ENCODE measurements at regions not wholly inside any gene's neighbourhood (a gene's known extent, or its start where the extent isn't known, plus 50 kb on each side); places are given as distances from the start of the nearest gene placed in this dataset.

DNA sequence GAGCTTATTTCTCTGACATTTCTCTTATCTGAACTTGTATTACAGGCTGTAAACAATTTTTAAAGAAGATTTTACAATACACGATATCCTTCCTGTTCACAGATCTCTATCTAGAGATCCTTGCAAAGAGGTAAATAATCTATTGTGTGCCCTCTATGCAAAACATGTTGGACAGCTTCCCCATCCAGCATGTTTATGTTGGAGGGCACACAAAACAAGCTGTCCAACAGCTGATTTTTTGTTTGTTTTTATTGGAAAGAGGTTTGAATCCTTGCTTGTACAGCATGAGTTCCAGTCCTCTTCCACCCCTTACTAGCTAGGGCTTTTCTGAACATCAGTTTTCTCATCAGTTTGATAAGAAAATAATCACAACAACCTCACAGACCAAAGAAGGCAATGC lies 62.3 kb upstream of the SYNDIG1 start:
- CTCF ChIA-PET: no interaction called here

DNA sequence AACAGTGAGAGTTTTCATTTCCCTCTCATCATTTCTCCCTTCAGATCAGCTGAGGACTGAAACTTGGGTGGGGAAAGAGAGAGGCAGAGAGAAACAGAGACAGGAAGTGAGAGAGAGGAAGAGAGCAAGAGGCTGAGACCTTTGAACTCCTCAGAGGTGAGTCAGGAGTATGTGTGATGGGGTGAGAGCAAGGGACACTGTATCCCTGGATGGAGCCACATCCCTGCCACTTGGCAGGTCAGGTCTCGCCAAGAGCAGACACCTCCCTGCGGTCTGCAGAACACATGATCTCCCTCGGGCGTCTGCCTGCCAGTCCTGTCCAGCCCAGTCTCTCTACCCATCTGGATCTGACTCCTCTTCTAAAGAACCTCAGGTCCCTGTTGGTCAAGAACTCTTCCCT lies 62.7 kb upstream of the SYNDIG1 start:
- H3K9me3 ChIP-seq (ENCODE audit: control insufficient read depth, insufficient read depth, low read length): no peaks in the 10 kb centered on the region
- CTCF ChIA-PET: no interaction called here
- H3K27ac ChIP-seq (ENCODE audit: low read depth, low read length): no peak overlapping the region
- TF ChIP-seq, protein P1, sequence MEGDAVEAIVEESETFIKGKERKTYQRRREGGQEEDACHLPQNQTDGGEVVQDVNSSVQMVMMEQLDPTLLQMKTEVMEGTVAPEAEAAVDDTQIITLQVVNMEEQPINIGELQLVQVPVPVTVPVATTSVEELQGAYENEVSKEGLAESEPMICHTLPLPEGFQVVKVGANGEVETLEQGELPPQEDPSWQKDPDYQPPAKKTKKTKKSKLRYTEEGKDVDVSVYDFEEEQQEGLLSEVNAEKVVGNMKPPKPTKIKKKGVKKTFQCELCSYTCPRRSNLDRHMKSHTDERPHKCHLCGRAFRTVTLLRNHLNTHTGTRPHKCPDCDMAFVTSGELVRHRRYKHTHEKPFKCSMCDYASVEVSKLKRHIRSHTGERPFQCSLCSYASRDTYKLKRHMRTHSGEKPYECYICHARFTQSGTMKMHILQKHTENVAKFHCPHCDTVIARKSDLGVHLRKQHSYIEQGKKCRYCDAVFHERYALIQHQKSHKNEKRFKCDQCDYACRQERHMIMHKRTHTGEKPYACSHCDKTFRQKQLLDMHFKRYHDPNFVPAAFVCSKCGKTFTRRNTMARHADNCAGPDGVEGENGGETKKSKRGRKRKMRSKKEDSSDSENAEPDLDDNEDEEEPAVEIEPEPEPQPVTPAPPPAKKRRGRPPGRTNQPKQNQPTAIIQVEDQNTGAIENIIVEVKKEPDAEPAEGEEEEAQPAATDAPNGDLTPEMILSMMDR (IDR thresholded peaks at IDR 0.05; ENCODE audit: low read depth, low read length): no peak
- no peaks in the 10 kb centered on the region for H3K27me3 ChIP-seq (ENCODE audit: control insufficient read depth, insufficient read depth, low read length)
- no peak overlapping the region for H3K4me3 ChIP-seq (ENCODE audit: low read depth, low read length)
- POLR2A ChIA-PET: no interaction called here
- DNase-seq (ENCODE audit: low read depth, low spot score): no peak

More for the DNA sequence above, 62.3 kb upstream of the SYNDIG1 start:
- DNase-seq (ENCODE audit: low read depth, low spot score): no peak
- POLR2A ChIA-PET: no interaction called here
- Histone ChIP-seq H3K4me3 (ENCODE audit: low read depth, low read length) (no peak overlapping the region), H3K9me3 (ENCODE audit: control insufficient read depth, insufficient read depth, low read length) (no peaks in the 10 kb centered on the region), H3K27ac (ENCODE audit: low read depth, low read length) (no peak overlapping the region), H3K27me3 (ENCODE audit: control insufficient read depth, insufficient read depth, low read length) (no peaks in the 10 kb centered on the region)
- TF ChIP-seq, protein P1 (IDR thresholded peaks at IDR 0.05; ENCODE audit: low read depth, low read length): no peak

DNA sequence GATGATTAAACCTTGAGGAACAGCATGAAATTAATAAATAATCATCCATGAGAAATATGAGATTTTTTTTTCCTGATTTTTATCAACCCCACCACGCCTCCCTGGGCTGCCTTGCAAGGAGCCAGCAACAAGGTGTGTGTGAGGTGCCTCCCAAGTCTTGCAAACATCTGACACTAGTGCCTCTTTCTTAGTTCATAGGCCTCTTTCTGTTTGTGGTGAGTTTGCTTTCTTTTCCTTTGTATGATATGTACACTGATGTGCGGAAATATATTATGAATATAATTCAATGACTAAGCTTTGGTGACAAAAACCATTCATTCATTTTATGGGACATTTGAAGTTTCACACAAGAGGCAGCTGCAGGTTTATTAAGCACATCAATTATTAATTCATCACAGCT lies 63.2 kb upstream of the SYNDIG1 start:
- DNase-seq (ENCODE audit: low read depth, low spot score): no peak
- no peaks in the 10 kb centered on the region for H3K9me3 ChIP-seq (ENCODE audit: control insufficient read depth, insufficient read depth, low read length)
- ChIA-PET POLR2A (no interaction called here), CTCF (no interaction called here)
- no peaks in the 10 kb centered on the region for H3K27me3 ChIP-seq (ENCODE audit: control insufficient read depth, insufficient read depth, low read length)
- H3K4me3 ChIP-seq (ENCODE audit: low read depth, low read length): no peak overlapping the region
- H3K27ac ChIP-seq (ENCODE audit: low read depth, low read length): no peak overlapping the region
- TF ChIP-seq, protein P1 (IDR thresholded peaks at IDR 0.05; ENCODE audit: low read depth, low read length): no peak

DNA sequence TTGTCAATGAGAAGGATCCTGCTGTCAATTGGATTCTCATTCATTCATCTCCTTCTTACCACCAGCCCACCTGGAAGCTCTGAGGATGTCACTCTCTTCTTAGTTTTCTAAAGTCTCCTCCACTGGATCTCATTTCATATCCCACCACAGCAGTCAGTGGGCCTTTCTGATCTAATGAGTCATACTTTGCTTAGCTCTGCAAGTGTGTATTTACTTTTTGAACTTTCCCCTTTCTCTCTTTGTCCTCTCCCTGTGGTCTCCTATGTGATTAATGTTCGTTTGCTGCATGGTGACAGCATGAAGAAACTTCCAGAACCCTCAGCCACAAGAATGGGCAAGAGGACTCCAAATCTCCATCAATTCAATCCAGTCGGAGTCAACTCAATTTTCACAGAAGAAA lies 63.6 kb upstream of the SYNDIG1 start:
- no peak for DNase-seq (ENCODE audit: low read depth, low spot score)
- CTCF ChIA-PET: no interaction called here

DNA sequence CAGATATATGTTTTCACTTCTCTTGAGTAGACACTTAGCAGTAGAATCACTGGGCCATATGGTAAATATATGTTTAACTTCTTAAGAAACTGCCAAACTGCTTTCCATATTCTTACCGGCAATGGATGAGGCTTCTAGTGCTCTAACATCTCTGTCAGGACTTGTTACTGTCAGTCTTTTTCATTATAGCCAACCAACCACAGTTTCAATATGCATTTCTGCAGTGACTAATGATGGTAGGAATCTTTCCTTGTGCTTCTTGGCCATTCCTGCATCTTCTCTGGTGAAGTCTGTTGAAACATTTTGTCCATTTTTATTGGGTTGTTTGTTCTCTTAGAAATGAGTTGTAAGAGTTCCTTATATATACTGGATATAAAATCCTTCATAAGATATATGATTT lies 66.0 kb upstream of the SYNDIG1 start:
- POLR2A ChIA-PET: no interaction called here
- DNase-seq (ENCODE audit: low read depth, low spot score): no peak
- CTCF ChIA-PET: no interaction called here
- no peaks in the 10 kb centered on the region for H3K27me3 ChIP-seq (ENCODE audit: control insufficient read depth, insufficient read depth, low read length)
- H3K9me3 ChIP-seq (ENCODE audit: control insufficient read depth, insufficient read depth, low read length): no peaks in the 10 kb centered on the region
- TF ChIP-seq, protein P1 (IDR thresholded peaks at IDR 0.05; ENCODE audit: low read depth, low read length): no peak
- H3K4me3 ChIP-seq (ENCODE audit: low read depth, low read length): no peak overlapping the region
- H3K27ac ChIP-seq (ENCODE audit: low read depth, low read length): no peak overlapping the region

More for the DNA sequence above, 63.6 kb upstream of the SYNDIG1 start:
- no peak overlapping the region for H3K4me3 ChIP-seq (ENCODE audit: low read depth, low read length)
- no peaks in the 10 kb centered on the region for H3K27me3 ChIP-seq (ENCODE audit: control insufficient read depth, insufficient read depth, low read length)
- H3K9me3 ChIP-seq (ENCODE audit: control insufficient read depth, insufficient read depth, low read length): no peaks in the 10 kb centered on the region
- no peak overlapping the region for H3K27ac ChIP-seq (ENCODE audit: low read depth, low read length)
- TF ChIP-seq, protein P1 (IDR thresholded peaks at IDR 0.05; ENCODE audit: low read depth, low read length): no peak
- POLR2A ChIA-PET: no interaction called here
